AG09309 (cell line): ENCODE measurements at regions not wholly inside any gene's neighbourhood (a gene's known extent, or its start where the extent isn't known, plus 50 kb on each side); places are given as distances from the start of the nearest gene placed in this dataset.

Experiments used
- DNase-seq: peaks from one replicate; pipeline ENCODE4 v3.0.0-alpha.2; 2010; ENCODE audit warnings: low read depth
- H3K4me3 ChIP-seq: 2 replicates; pipeline ENCODE4 v1.5.1; 2011; ENCODE audit warnings: mild to moderate bottlenecking, low read depth, low read length, moderate library complexity; ENCODE audit not compliant: control insufficient read depth
- CTCF ChIP-seq: IDR thresholded peaks from 2 replicates; pipeline ENCODE4 v1.5.1; 2011; ENCODE audit warnings: mild to moderate bottlenecking, low read depth, low read length, inconsistent platforms; ENCODE audit not compliant: insufficient read depth, control insufficient read depth; ENCODE audit errors: missing control alignments

GRCh38 chr4:116438417-116438816 is 647.0 kb downstream of the TRAM1L1 start:
- no peak for TF ChIP-seq CTCF
- no peak for DNase-seq
- H3K4me3 ChIP-seq: no peak overlapping the region

GRCh38 chr4:116427666-116428065 is 657.7 kb downstream of the TRAM1L1 start:
- no peak for TF ChIP-seq CTCF
- no peak for DNase-seq
- H3K4me3 ChIP-seq: no peak overlapping the region

GRCh38 chr4:116413222-116413621 is 672.2 kb downstream of the TRAM1L1 start:
- no peak for DNase-seq
- no peak for TF ChIP-seq CTCF
- no peak overlapping the region for H3K4me3 ChIP-seq

- TF ChIP-seq CTCF: no peak
- H3K4me3 ChIP-seq: no peak overlapping the region
- DNase-seq: no peak
Observed at GRCh38 chr4:116401293-116401692, 684.1 kb downstream of the TRAM1L1 start.

- H3K4me3 ChIP-seq: no peak overlapping the region
- TF ChIP-seq CTCF: no peak
- DNase-seq: no peak
Observed at GRCh38 chr4:116400480-116400879, 684.9 kb downstream of the TRAM1L1 start.

GRCh38 chr4:116397714-116398113 is 687.7 kb downstream of the TRAM1L1 start:
- no peak overlapping the region for H3K4me3 ChIP-seq
- no peak for DNase-seq
- TF ChIP-seq CTCF: no peak

- no peak for TF ChIP-seq CTCF
- H3K4me3 ChIP-seq: no peak overlapping the region
- DNase-seq: no peak
Observed at GRCh38 chr4:116397291-116397690, 688.1 kb downstream of the TRAM1L1 start.
